ENCODE measurements at regions not wholly inside any gene's neighbourhood (a gene's known extent, or its start where the extent isn't known, plus 50 kb on each side); places are given as distances from the start of the nearest gene placed in this dataset.

- Histone ChIP-seq H2AFZ (ENCODE audit: low read depth, low read length, severe bottlenecking) (no peak overlapping the region), H4K20me1 (ENCODE audit: low read depth, low read length) (no peaks in the 10 kb centered on the region), H3K27ac (ENCODE audit: low read depth, low read length) (no peak overlapping the region), H3K9me3 (ENCODE audit: insufficient read depth, low read length) (no peaks in the 10 kb centered on the region), H3K4me2 (ENCODE audit: low read depth, low read length, poor library complexity, severe bottlenecking) (no peak overlapping the region), H3K4me3 (ENCODE audit: insufficient read depth, low read length, poor library complexity, severe bottlenecking) (no peak overlapping the region), H3K27me3 (ENCODE audit: low read length) (no peaks in the 10 kb centered on the region), H3K36me3 (ENCODE audit: low read length) (no peaks in the 10 kb centered on the region), H3K9me2 (replicated peaks; ENCODE audit: insufficient read depth, low read length) (no peaks in the 10 kb centered on the region), H3F3A (ENCODE audit: insufficient read depth) (no peaks in the 10 kb centered on the region), H3K79me2 (ENCODE audit: insufficient read depth, low read length) (no peaks in the 10 kb centered on the region), H3K9ac (ENCODE audit: low read length) (no peak overlapping the region)
- TF ChIP-seq CTCF (IDR thresholded peaks at IDR 0.05; ENCODE audit: insufficient read depth, low read length, poor library complexity, severe bottlenecking) = no peak
- TF ChIP-seq EZH2phosphoT487 (conservative IDR thresholded peaks at IDR 0.05; ENCODE audit: low read length) = no peak
Observed at GRCh38 chr9:82679472-82679871, 383.5 kb downstream of the RASEF start.

GRCh38 chr9:82680179-82680935 is 382.6 kb downstream of the RASEF start:
- Histone ChIP-seq H3K4me3 (ENCODE audit: insufficient read depth, low read length, poor library complexity, severe bottlenecking) (no peak overlapping the region), H3K4me2 (ENCODE audit: low read depth, low read length, poor library complexity, severe bottlenecking) (no peak overlapping the region), H3K79me2 (ENCODE audit: insufficient read depth, low read length) (no peaks in the 10 kb centered on the region), H3K9ac (ENCODE audit: low read length) (no peak overlapping the region), H3K27ac (ENCODE audit: low read depth, low read length) (no peak overlapping the region), H4K20me1 (ENCODE audit: low read depth, low read length) (no peaks in the 10 kb centered on the region), H3K36me3 (ENCODE audit: low read length) (no peaks in the 10 kb centered on the region), H2AFZ (ENCODE audit: low read depth, low read length, severe bottlenecking) (no peak overlapping the region), H3K9me3 (ENCODE audit: insufficient read depth, low read length) (no peaks in the 10 kb centered on the region), H3K9me2 (replicated peaks; ENCODE audit: insufficient read depth, low read length) (no peaks in the 10 kb centered on the region), H3K27me3 (ENCODE audit: low read length) (no peaks in the 10 kb centered on the region), H3F3A (ENCODE audit: insufficient read depth) (no peaks in the 10 kb centered on the region)
- TF ChIP-seq EZH2phosphoT487 (conservative IDR thresholded peaks at IDR 0.05; ENCODE audit: low read length) (no peak), CTCF (IDR thresholded peaks at IDR 0.05; ENCODE audit: insufficient read depth, low read length, poor library complexity, severe bottlenecking) (no peak)

- no peak overlapping the region for H3K9ac ChIP-seq (ENCODE audit: low read length)
- H3K4me3 ChIP-seq (ENCODE audit: insufficient read depth, low read length, poor library complexity, severe bottlenecking) = no peak overlapping the region
- H3K9me3 ChIP-seq (ENCODE audit: insufficient read depth, low read length) = no peaks in the 10 kb centered on the region
- H4K20me1 ChIP-seq (ENCODE audit: low read depth, low read length) = no peaks in the 10 kb centered on the region
- H3K79me2 ChIP-seq (ENCODE audit: insufficient read depth, low read length) = no peaks in the 10 kb centered on the region
- H3K9me2 ChIP-seq (replicated peaks; ENCODE audit: insufficient read depth, low read length) = no peaks in the 10 kb centered on the region
- H3K4me2 ChIP-seq (ENCODE audit: low read depth, low read length, poor library complexity, severe bottlenecking) = no peak overlapping the region
- H2AFZ ChIP-seq (ENCODE audit: low read depth, low read length, severe bottlenecking) = no peak overlapping the region
- no peaks in the 10 kb centered on the region for H3F3A ChIP-seq (ENCODE audit: insufficient read depth)
- TF ChIP-seq EZH2phosphoT487 (conservative IDR thresholded peaks at IDR 0.05; ENCODE audit: low read length) (no peak), CTCF (IDR thresholded peaks at IDR 0.05; ENCODE audit: insufficient read depth, low read length, poor library complexity, severe bottlenecking) (no peak)
- no peaks in the 10 kb centered on the region for H3K36me3 ChIP-seq (ENCODE audit: low read length)
- no peak overlapping the region for H3K27ac ChIP-seq (ENCODE audit: low read depth, low read length)
- H3K27me3 ChIP-seq (ENCODE audit: low read length) = no peaks in the 10 kb centered on the region
Observed at GRCh38 chr9:82681809-82682208, 381.1 kb downstream of the RASEF start.
